Upper lobe of left lung (tissue), 4 donors: ENCODE measurements at regions not wholly inside any gene's neighbourhood (a gene's known extent, or its start where the extent isn't known, plus 50 kb on each side); places are given as distances from the start of the nearest gene placed in this dataset.

Experiments
- CTCF ChIP-seq, 6 experiments: fragments of 450-650 bp in 4 of 6; fragments of 200-600 bp in 2 of 6; sonication (generic) in 2 of 6; IDR thresholded peaks; one replicate each; pipeline ENCODE4 v1.5.1; 2016 to 2019; ENCODE audit warnings: antibody characterized with exemption in 6 of 6
- EP300 ChIP-seq, 4 donors: sonication (generic); formaldehyde crosslinking; IDR thresholded peaks; one replicate each; pipeline ENCODE4 v1.5.1; 2017; ENCODE audit warnings: antibody characterized with exemption in 4 of 4, control low read depth in 2 of 4

- no peak for TF ChIP-seq CTCF (IDR thresholded peaks at IDR 0.05)
- TF ChIP-seq EP300 (IDR thresholded peaks at IDR 0.05) = no peak
These were observed 72.5 kb upstream of the ACAN start for GRCh38 chr15:88730751-88731150.
